H9 (cell line): ENCODE measurements at regions not wholly inside any gene's neighbourhood (a gene's known extent, or its start where the extent isn't known, plus 50 kb on each side); places are given as distances from the start of the nearest gene placed in this dataset.

Experiments used
- DNase-seq: peaks from one replicate; pipeline ENCODE4 v3.0.0-alpha.2; 2017
- H2AFZ ChIP-seq: one replicate; pipeline ENCODE4 v1.6.1; 2013; ENCODE audit warnings: mild to moderate bottlenecking, low read length, control low read depth, moderate library complexity
- H2AK5ac ChIP-seq: 2 replicates; pipeline ENCODE4 v1.6.1; 2013; ENCODE audit warnings: low read length, control low read depth, mixed read lengths; ENCODE audit not compliant: insufficient read length
- H2BK120ac ChIP-seq: one replicate; pipeline ENCODE4 v1.6.1; 2013; ENCODE audit warnings: low read depth, mild to moderate bottlenecking, low read length, control low read depth, inconsistent platforms; ENCODE audit not compliant: poor library complexity, severe bottlenecking
- H2BK12ac ChIP-seq: 2 replicates; pipeline ENCODE4 v1.6.1; 2013; ENCODE audit warnings: low read length, control low read depth, mixed read lengths, low read depth; ENCODE audit not compliant: insufficient read length
- H2BK15ac ChIP-seq: 2 replicates; pipeline ENCODE4 v1.6.1; 2013; ENCODE audit warnings: low read depth, low read length, control low read depth
- H2BK20ac ChIP-seq: one replicate; pipeline ENCODE4 v1.6.1; 2013; ENCODE audit warnings: low read depth, mild to moderate bottlenecking, low read length, control low read depth, inconsistent platforms; ENCODE audit not compliant: poor library complexity, severe bottlenecking
- H2BK5ac ChIP-seq: 2 replicates; pipeline ENCODE4 v1.6.1; 2013; ENCODE audit warnings: low read length, control low read depth, mixed read lengths; ENCODE audit not compliant: insufficient read length
- H3K14ac ChIP-seq: 2 replicates; pipeline ENCODE4 v1.6.1; 2013; ENCODE audit warnings: low read length, control low read depth; ENCODE audit not compliant: insufficient read depth
- H3K18ac ChIP-seq: 2 replicates; pipeline ENCODE4 v1.6.1; 2013; ENCODE audit warnings: low read depth, mild to moderate bottlenecking, mixed read lengths, low read length, control low read depth; ENCODE audit not compliant: insufficient read length
- H3K23ac ChIP-seq: 2 replicates; pipeline ENCODE4 v1.6.1; 2013; ENCODE audit warnings: low read length, control low read depth, mixed read lengths, low read depth; ENCODE audit not compliant: insufficient read length
- H3K23me2 ChIP-seq: 2 replicates; pipeline ENCODE4 v1.6.1; 2013; ENCODE audit warnings: low read depth, mild to moderate bottlenecking, mixed read lengths, low read length, control low read depth; ENCODE audit not compliant: insufficient read length, poor library complexity, severe bottlenecking
- H3K27ac ChIP-seq: 2 replicates; pipeline ENCODE4 v1.5.1; 2013; ENCODE audit warnings: low read length, control low read depth, mixed read lengths, low read depth; ENCODE audit not compliant: insufficient read length
- H3K27me3 ChIP-seq: 2 replicates; pipeline ENCODE4 v1.6.1; 2013; ENCODE audit warnings: low read length, control low read depth, inconsistent platforms; ENCODE audit not compliant: insufficient read depth
- H3K4ac ChIP-seq: 2 replicates; pipeline ENCODE4 v1.6.1; 2013; ENCODE audit warnings: low read depth, mild to moderate bottlenecking, control low read depth, inconsistent platforms, low read length, moderate library complexity
- H3K4me1 ChIP-seq: 2 replicates; pipeline ENCODE4 v1.6.1; 2013; ENCODE audit warnings: low read length, control low read depth, inconsistent platforms; ENCODE audit not compliant: insufficient read depth
- H3K4me2 ChIP-seq: 2 replicates; pipeline ENCODE4 v1.6.1; 2013; ENCODE audit warnings: low read length, control low read depth, mixed read lengths; ENCODE audit not compliant: insufficient read length, insufficient read depth
- H3K56ac ChIP-seq: 2 replicates; pipeline ENCODE4 v1.6.1; 2013; ENCODE audit warnings: low read depth, mild to moderate bottlenecking, mixed read lengths, low read length, control low read depth; ENCODE audit not compliant: insufficient read length
- H3K79me1 ChIP-seq: 2 replicates; pipeline ENCODE4 v1.6.1; 2013; ENCODE audit warnings: low read depth, mild to moderate bottlenecking, moderate library complexity, low read length, control low read depth, inconsistent platforms; ENCODE audit not compliant: insufficient read depth, poor library complexity, severe bottlenecking
- H3K79me2 ChIP-seq: 2 replicates; pipeline ENCODE4 v1.6.1; 2013; ENCODE audit warnings: low read length, control low read depth, inconsistent platforms; ENCODE audit not compliant: insufficient read depth
- H3K9ac ChIP-seq: 2 replicates; pipeline ENCODE4 v1.6.1; 2013; ENCODE audit warnings: low read length, control low read depth, mixed read lengths; ENCODE audit not compliant: insufficient read length; ENCODE audit errors: extremely low read depth
- H3K9me3 ChIP-seq: one replicate; pipeline ENCODE4 v1.6.1; 2013; ENCODE audit warnings: low read depth, low read length, inconsistent platforms; ENCODE audit not compliant: control insufficient read depth
- H3T11ph ChIP-seq: one replicate; pipeline ENCODE4 v1.6.1; 2013; ENCODE audit warnings: mild to moderate bottlenecking, low read length, control low read depth, inconsistent platforms
- H4K20me1 ChIP-seq: one replicate; pipeline ENCODE4 v1.6.1; 2013; ENCODE audit not compliant: control insufficient read depth, insufficient read length, insufficient read depth
- H4K5ac ChIP-seq: 2 replicates; pipeline ENCODE4 v1.6.1; 2013; ENCODE audit warnings: low read depth, mild to moderate bottlenecking, mixed read lengths, low read length, control low read depth; ENCODE audit not compliant: insufficient read length
- H4K8ac ChIP-seq: replicated peaks from 2 replicates; pipeline ENCODE4 v1.6.1; 2013; ENCODE audit warnings: low read length, control low read depth, mixed read lengths, low read depth; ENCODE audit not compliant: insufficient read length
- H4K91ac ChIP-seq: 2 replicates; pipeline ENCODE4 v1.6.1; 2013; ENCODE audit warnings: low read depth, mild to moderate bottlenecking, moderate library complexity, mixed read lengths, low read length, control low read depth; ENCODE audit not compliant: insufficient read length
- H3K27ac Mint-ChIP-seq, 3 experiments: 2 replicates in 2 of 3; 3 replicates in 1 of 3; pipeline ENCODE4 v1.8.0; 2020 to 2021; ENCODE audit warnings: mixed read lengths in 3 of 3, mild to moderate bottlenecking in 1 of 3, moderate library complexity in 1 of 3
- H3K27me3 Mint-ChIP-seq: 2 replicates; pipeline ENCODE4 v1.8.0; 2021; ENCODE audit warnings: low read depth, mild to moderate bottlenecking, moderate library complexity, mixed read lengths
- H3K36me3 Mint-ChIP-seq, 3 experiments: 2 replicates in 2 of 3; 3 replicates in 1 of 3; pipeline ENCODE4 v1.8.0; 2020 to 2021; ENCODE audit warnings: low read depth in 3 of 3, mixed read lengths in 3 of 3; ENCODE audit not compliant: insufficient read depth in 1 of 3
- H3K4me1 Mint-ChIP-seq, 2 experiments: 2 replicates each; pipeline ENCODE4 v1.8.0; 2020; ENCODE audit warnings: mixed read lengths in 2 of 2
- H3K4me3 Mint-ChIP-seq, 2 experiments: 2 replicates in 1 of 2; 3 replicates in 1 of 2; pipeline ENCODE4 v1.8.0; 2020 to 2021; ENCODE audit warnings: mild to moderate bottlenecking in 2 of 2, mixed read lengths in 2 of 2, moderate library complexity in 1 of 2
- H3K9me3 Mint-ChIP-seq, 2 experiments: 2 replicates in 1 of 2; 3 replicates in 1 of 2; pipeline ENCODE4 v1.8.0; 2020; ENCODE audit warnings: mild to moderate bottlenecking in 2 of 2, mixed read lengths in 2 of 2, moderate library complexity in 1 of 2
- WGBS: extraction: QIAGEN DNeasy Blood & Tissue Kit; methylation state at CpG from one replicate; pipeline ENCODE4 v1.1.7; 2013; ENCODE audit warnings: missing lambda C conversion rate, low lambda C conversion rate, mixed read lengths; ENCODE audit not compliant: insufficient read length; ENCODE audit errors: extremely low coverage; 5-methylcytosine and 5-hydroxymethylcytosine counted together
- TF ChIP-seq, protein P1 (sequence below): fragments of 200-600 bp; sonication (generic); conservative IDR thresholded peaks from 3 replicates; pipeline ENCODE4 v1.8.0; 2021; ENCODE audit warnings: antibody characterized with exemption, mild to moderate bottlenecking

DNA sequence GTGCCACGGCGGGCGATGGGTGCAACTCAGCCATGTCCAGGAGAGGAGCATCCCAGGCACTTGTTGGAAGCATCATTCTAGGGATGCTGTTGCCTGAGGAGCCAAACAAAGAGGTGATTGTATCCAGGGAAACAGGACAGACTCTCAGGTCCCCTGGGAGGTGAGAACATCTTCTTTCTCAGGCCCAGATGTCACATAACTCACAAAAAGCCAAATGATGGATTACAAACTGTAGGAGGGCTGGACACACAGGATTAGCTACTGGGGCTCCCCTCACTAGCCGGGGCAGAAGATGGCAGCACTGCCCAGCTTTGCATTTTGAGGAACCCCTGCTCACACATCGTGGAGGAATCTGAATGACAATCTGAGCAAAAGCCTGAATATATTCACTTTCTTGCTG is 64.7 kb upstream of the NFIL3 start:
- Histone ChIP-seq H4K20me1 (no peaks in the 10 kb centered on the region), H4K5ac (no peak overlapping the region)
- no CpG with 5 or more reads among the region's 5 CpGs for WGBS

More for the DNA sequence above, 64.7 kb upstream of the NFIL3 start:
- no peak overlapping the region for H2BK15ac ChIP-seq
- no peak overlapping the region for H2BK120ac ChIP-seq
- no peak overlapping the region for H2BK20ac ChIP-seq
- H3K4me1 Mint-ChIP-seq, result peaks cover 0 to 7% of the 10 kb centered on the region in 2 experiments; a peak in 1 of 4 replicates
- H3K4me2 ChIP-seq, result no peak overlapping the region
- H3K27me3 Mint-ChIP-seq, result 0 out of 2 replicates have a peak, but pooled peaks cover 1% of the 10 kb centered on the region
- H2BK5ac ChIP-seq, result no peak overlapping the region
- H3K27me3 ChIP-seq, result no peaks in the 10 kb centered on the region
- no peaks in the 10 kb centered on the region for H3K23me2 ChIP-seq
- no peaks in the 10 kb centered on the region for H3K79me1 ChIP-seq
- no peak overlapping the region for H2AFZ ChIP-seq
- H3K4me3 Mint-ChIP-seq, result no peak overlapping the region
- H3K27ac Mint-ChIP-seq, result no peak overlapping the region
- no peak overlapping the region for H4K8ac ChIP-seq
- no peak overlapping the region for H4K91ac ChIP-seq
- H3K23ac ChIP-seq, result no peak overlapping the region
- no peak overlapping the region for H3K56ac ChIP-seq
- no peak overlapping the region for H3K14ac ChIP-seq
- H2AK5ac ChIP-seq, result no peak overlapping the region
- no peak overlapping the region for H3K9ac ChIP-seq
- H3K9me3 Mint-ChIP-seq, result no peaks in the 10 kb centered on the region
- H3K36me3 Mint-ChIP-seq, result no peaks in the 10 kb centered on the region
- no peaks in the 10 kb centered on the region for H3K4me1 ChIP-seq
- H3K27ac ChIP-seq, result no peak overlapping the region
- DNase-seq, result no peak
- no peak overlapping the region for H3K4ac ChIP-seq
- H3K79me2 ChIP-seq, result no peaks in the 10 kb centered on the region
- TF ChIP-seq, protein P1, sequence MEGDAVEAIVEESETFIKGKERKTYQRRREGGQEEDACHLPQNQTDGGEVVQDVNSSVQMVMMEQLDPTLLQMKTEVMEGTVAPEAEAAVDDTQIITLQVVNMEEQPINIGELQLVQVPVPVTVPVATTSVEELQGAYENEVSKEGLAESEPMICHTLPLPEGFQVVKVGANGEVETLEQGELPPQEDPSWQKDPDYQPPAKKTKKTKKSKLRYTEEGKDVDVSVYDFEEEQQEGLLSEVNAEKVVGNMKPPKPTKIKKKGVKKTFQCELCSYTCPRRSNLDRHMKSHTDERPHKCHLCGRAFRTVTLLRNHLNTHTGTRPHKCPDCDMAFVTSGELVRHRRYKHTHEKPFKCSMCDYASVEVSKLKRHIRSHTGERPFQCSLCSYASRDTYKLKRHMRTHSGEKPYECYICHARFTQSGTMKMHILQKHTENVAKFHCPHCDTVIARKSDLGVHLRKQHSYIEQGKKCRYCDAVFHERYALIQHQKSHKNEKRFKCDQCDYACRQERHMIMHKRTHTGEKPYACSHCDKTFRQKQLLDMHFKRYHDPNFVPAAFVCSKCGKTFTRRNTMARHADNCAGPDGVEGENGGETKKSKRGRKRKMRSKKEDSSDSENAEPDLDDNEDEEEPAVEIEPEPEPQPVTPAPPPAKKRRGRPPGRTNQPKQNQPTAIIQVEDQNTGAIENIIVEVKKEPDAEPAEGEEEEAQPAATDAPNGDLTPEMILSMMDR, result no peak
- H3T11ph ChIP-seq, result no peak overlapping the region
- no peaks in the 10 kb centered on the region for H3K9me3 ChIP-seq
- no peak overlapping the region for H2BK12ac ChIP-seq
- H3K18ac ChIP-seq, result no peak overlapping the region
